ENCODE measurements at regions not wholly inside any gene's neighbourhood (a gene's known extent, or its start where the extent isn't known, plus 50 kb on each side); places are given as distances from the start of the nearest gene placed in this dataset.

GRCh38 chr7:57370739-57371098 lies 79.3 kb upstream of the ZNF716 start:
- Histone ChIP-seq H3K4me1 (no peaks in the 10 kb centered on the region), H3K4me3 (no peak overlapping the region), H3K27me3 (peaks cover 11% of the 10 kb centered on the region), H3K9me3 (peaks cover 0 to 26% (median 0%) of the 10 kb centered on the region in 3 donors), H3K36me3 (no peaks in the 10 kb centered on the region), H3K27ac (no peak overlapping the region)
- no peak for ATAC-seq
- WGBS, 2 donors (ENCODE audit: low coverage in 1 of 2): no CpG with 5 or more reads among the region's 2 CpGs
- TF ChIP-seq EP300 (IDR thresholded peaks at IDR 0.05) (no peak), POLR2A (IDR thresholded peaks at IDR 0.05) (no peak), POLR2AphosphoS5 (IDR thresholded peaks at IDR 0.05) (no peak), CTCF (IDR thresholded peaks at IDR 0.05) (no peak)

GRCh38 chr7:57375783-57376182 lies 74.2 kb upstream of the ZNF716 start:
- H3K4me3 ChIP-seq: no peak overlapping the region
- H3K27ac ChIP-seq: no peak overlapping the region
- no peak for ATAC-seq
- peaks cover 0 to 26% (median 0%) of the 10 kb centered on the region in 3 donors for H3K9me3 ChIP-seq
- H3K4me1 ChIP-seq: no peaks in the 10 kb centered on the region
- TF ChIP-seq EP300 (IDR thresholded peaks at IDR 0.05) (no peak), POLR2AphosphoS5 (IDR thresholded peaks at IDR 0.05) (no peak), CTCF (IDR thresholded peaks at IDR 0.05) (no peak), POLR2A (IDR thresholded peaks at IDR 0.05) (no peak)
- no peaks in the 10 kb centered on the region for H3K36me3 ChIP-seq
- 40 to 43% methylated on average over 1 to 2 of the region's 2 CpGs for WGBS, 2 donors (ENCODE audit: low coverage in 1 of 2)
- H3K27me3 ChIP-seq: peaks cover 25% of the 10 kb centered on the region

- Histone ChIP-seq H3K27me3 (peaks cover 30% of the 10 kb centered on the region), H3K27ac (no peak overlapping the region), H3K4me1 (no peaks in the 10 kb centered on the region), H3K4me3 (no peak overlapping the region), H3K36me3 (no peaks in the 10 kb centered on the region), H3K9me3 (no peaks in the 10 kb centered on the region)
- WGBS, 2 donors (ENCODE audit: low coverage in 1 of 2): 33% methylated on average over 1 of the region's 3 CpGs; no CpG with 5 or more reads in 1 of the 2 donors
- no peak for ATAC-seq
- TF ChIP-seq POLR2AphosphoS5 (IDR thresholded peaks at IDR 0.05) (no peak), CTCF (IDR thresholded peaks at IDR 0.05) (no peak), EP300 (IDR thresholded peaks at IDR 0.05) (no peak), POLR2A (IDR thresholded peaks at IDR 0.05) (no peak)
Observed at GRCh38 chr7:57381581-57381980, 68.4 kb upstream of the ZNF716 start.

- Histone ChIP-seq H3K9me3 (no peaks in the 10 kb centered on the region), H3K4me1 (no peaks in the 10 kb centered on the region)
- whole genome bisulfite sequencing, 2 donors (ENCODE audit: low coverage in 1 of 2): 83 to 88% methylated on average over 1 to 6 of the region's 9 CpGs
Observed at GRCh38 chr7:57384380-57384779, 65.6 kb upstream of the ZNF716 start.

More at GRCh38 chr7:57384380-57384779, 65.6 kb upstream of the ZNF716 start:
- ATAC-seq: no peak
- no peak overlapping the region for H3K4me3 ChIP-seq
- no peak overlapping the region for H3K27ac ChIP-seq
- no peaks in the 10 kb centered on the region for H3K36me3 ChIP-seq
- H3K27me3 ChIP-seq: peaks cover 23% of the 10 kb centered on the region
- TF ChIP-seq CTCF (IDR thresholded peaks at IDR 0.05) (no peak), POLR2A (IDR thresholded peaks at IDR 0.05) (no peak), POLR2AphosphoS5 (IDR thresholded peaks at IDR 0.05) (no peak), EP300 (IDR thresholded peaks at IDR 0.05) (no peak)
